Kidney (tissue), 13 donors: ENCODE measurements at regions not wholly inside any gene's neighbourhood (a gene's known extent, or its start where the extent isn't known, plus 50 kb on each side); places are given as distances from the start of the nearest gene placed in this dataset.

Source experiments
- DNase-seq, 5 donors: peaks; one replicate each; pipeline ENCODE4 v3.0.0-alpha.2; 2013 to 2020
- FAIRE-seq: peaks from 2 replicates; lab custom pipeline; 2012; peaks lifted over from hg19 to GRCh38; lab: Jason Lieb, UNC
- H3K27ac ChIP-seq, 2 donors: one replicate each; pipeline ENCODE4 v1.7.0; 2013; ENCODE audit warnings: low read depth in 2 of 2, low read length in 2 of 2, inconsistent platforms in 1 of 2
- H3K27me3 ChIP-seq: one replicate; pipeline ENCODE4 v1.7.1; 2013; ENCODE audit warnings: low read length, inconsistent platforms; ENCODE audit not compliant: control insufficient read depth, insufficient read depth
- H3K36me3 ChIP-seq, 3 donors: one replicate each; pipeline versions ENCODE4 v1.7.0 to v1.7.1; 2013; ENCODE audit warnings: low read length in 3 of 3, control low read depth in 1 of 3, inconsistent platforms in 1 of 3; ENCODE audit not compliant: insufficient read depth in 3 of 3, control insufficient read depth in 2 of 3
- H3K4me1 ChIP-seq, 3 donors: one replicate each; pipeline versions ENCODE4 v1.7.0 to v1.7.1; 2013; ENCODE audit warnings: low read length in 3 of 3, inconsistent platforms in 1 of 3, low read depth in 1 of 3; ENCODE audit not compliant: control insufficient read depth in 2 of 3, insufficient read depth in 2 of 3
- H3K4me3 ChIP-seq, 3 donors: one replicate each; pipeline versions ENCODE4 v1.7.0 to v1.8.1; 2013; ENCODE audit warnings: low read length in 3 of 3, control low read depth in 1 of 3, inconsistent platforms in 1 of 3
- H3K9ac ChIP-seq, 3 donors: one replicate each; pipeline versions ENCODE4 v1.7.0 to v1.7.1; 2013; ENCODE audit warnings: low read length in 3 of 3, control low read depth in 1 of 3, inconsistent platforms in 1 of 3
- H3K9me3 ChIP-seq, 3 donors: one replicate each; pipeline versions ENCODE4 v1.7.0 to v1.7.1; 2013; ENCODE audit warnings: low read length in 3 of 3, control low read depth in 1 of 3, inconsistent platforms in 1 of 3; ENCODE audit not compliant: control insufficient read depth in 2 of 3, insufficient read depth in 1 of 3
- CTCF ChIP-seq: IDR thresholded peaks from 3 replicates; pipeline ENCODE4 v1.5.1; 2012; ENCODE audit warnings: mild to moderate bottlenecking, moderate library complexity, borderline replicate concordance; ENCODE audit not compliant: insufficient read depth; ENCODE audit errors: extremely low read depth
- intact Hi-C: fragments of 100-400 bp; cut with DNase I; formaldehyde crosslinking; loops from one replicate; pipeline ENCODE4 v1.11.1; 2022
- donor health status: control.
- donor health status: control.
- donor health status: control.
- donor health status: control.
- donor health status: control.
- donor health status: DM: yes; HTN: yes; CAD: no.
- donor health status: Normal renal cell carcinoma (clear cell type).

GRCh38 chr4:136337216-136337615, 1195.1 kb downstream of the PCDH18 start:
- Histone ChIP-seq H3K9ac (no peak overlapping the region), H3K27me3 (no peaks in the 10 kb centered on the region), H3K4me3 (no peak overlapping the region), H3K36me3 (no peaks in the 10 kb centered on the region), H3K27ac (no peak overlapping the region), H3K9me3 (no peaks in the 10 kb centered on the region), H3K4me1 (no peaks in the 10 kb centered on the region)
- DNase-seq (no peak), FAIRE-seq (no peak)
- intact Hi-C loops = no loop called here
- no peak for TF ChIP-seq CTCF

DNA sequence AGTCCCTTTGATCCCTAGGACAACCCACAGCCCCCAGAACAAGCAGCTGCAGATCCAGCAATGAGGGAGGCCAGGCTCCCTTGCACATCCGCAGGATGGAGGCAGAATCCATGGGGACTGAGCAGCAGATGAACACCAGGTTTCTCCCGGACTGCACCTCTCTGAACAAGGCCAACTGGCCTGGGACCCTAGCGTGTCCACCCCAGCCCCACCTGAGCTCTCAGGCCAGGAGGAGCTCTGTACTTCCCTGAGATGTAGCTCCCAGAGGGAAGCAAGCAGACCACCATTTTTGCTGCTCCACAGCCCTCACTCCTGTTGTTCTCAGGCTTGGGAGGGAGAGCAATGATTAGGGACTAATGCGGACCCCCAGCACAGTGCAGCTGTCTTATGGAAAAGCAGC, 1195.8 kb downstream of the PCDH18 start:
- FAIRE-seq = no peak
- DNase-seq = no peak
- Histone ChIP-seq H3K36me3 (no peaks in the 10 kb centered on the region), H3K27ac (no peak overlapping the region), H3K4me1 (no peaks in the 10 kb centered on the region), H3K9me3 (no peaks in the 10 kb centered on the region), H3K9ac (no peak overlapping the region), H3K27me3 (no peaks in the 10 kb centered on the region), H3K4me3 (no peak overlapping the region)
- intact Hi-C loops = no loop called here
- no peak for TF ChIP-seq CTCF

DNA sequence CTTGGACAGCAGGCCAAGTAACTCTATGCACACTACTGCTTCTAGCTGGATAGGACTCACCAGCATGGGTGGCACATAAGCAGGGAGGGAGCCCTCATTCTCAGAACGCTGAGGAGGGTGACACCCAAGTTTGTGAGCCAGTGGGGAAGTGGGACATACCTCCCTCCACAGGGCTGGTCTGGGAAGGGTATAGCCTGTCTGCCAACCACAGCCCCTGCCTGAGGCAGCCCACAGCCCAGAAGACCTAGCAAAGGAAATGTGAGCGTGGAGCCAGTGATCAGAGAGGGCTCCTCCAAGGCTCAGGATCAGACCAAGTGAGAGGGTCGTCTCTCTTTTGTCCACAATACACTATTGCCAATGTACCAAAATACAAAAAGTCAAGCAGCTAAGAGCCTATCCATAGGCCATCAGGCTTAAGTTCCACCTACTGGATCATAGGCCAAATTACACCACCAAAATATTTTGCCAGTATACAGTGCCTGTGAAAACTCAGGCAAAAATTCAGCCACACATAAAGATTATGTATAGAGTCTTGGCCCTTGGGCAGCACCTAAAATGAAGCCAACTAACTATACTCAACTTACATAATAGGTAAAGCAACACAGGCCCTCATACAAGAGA, 1203.1 kb downstream of the PCDH18 start:
- DNase-seq = no peak
- Histone ChIP-seq H3K27me3 (no peaks in the 10 kb centered on the region), H3K36me3 (no peaks in the 10 kb centered on the region), H3K9me3 (no peaks in the 10 kb centered on the region), H3K9ac (no peak overlapping the region), H3K4me3 (no peak overlapping the region), H3K4me1 (no peaks in the 10 kb centered on the region), H3K27ac (no peak overlapping the region)
- TF ChIP-seq CTCF = no peak
- FAIRE-seq = no peak
- intact Hi-C loops = no loop called here

DNA sequence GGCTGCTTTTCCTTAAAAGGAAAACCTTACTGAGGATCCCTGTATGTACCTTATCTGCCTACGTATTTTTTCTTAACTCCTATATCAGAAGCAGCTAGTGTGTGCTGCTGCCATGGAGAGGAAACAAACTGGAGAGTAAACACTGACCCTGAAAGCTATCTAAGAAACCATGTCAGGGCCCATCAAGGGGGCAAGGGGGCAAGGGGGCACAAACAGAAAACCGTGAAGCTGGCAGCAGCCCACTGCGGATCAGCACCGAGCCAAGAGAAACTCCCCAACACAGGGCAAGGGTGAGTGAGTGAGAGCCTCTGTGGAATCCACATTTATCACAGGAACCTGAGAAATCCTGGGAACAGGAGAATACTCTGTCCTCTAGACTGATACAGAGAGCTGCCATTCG, 1204.2 kb downstream of the PCDH18 start:
- Histone ChIP-seq H3K9ac (no peak overlapping the region), H3K27ac (no peak overlapping the region), H3K4me1 (no peaks in the 10 kb centered on the region), H3K9me3 (no peaks in the 10 kb centered on the region), H3K36me3 (no peaks in the 10 kb centered on the region), H3K27me3 (no peaks in the 10 kb centered on the region), H3K4me3 (no peak overlapping the region)
- no peak for FAIRE-seq
- DNase-seq = no peak
- intact Hi-C loops = no loop called here
- TF ChIP-seq CTCF = no peak
